CD4-positive, alpha-beta T cell treated with Interleukin-17A for 4 hours (primary cell): ENCODE measurements at regions not wholly inside any gene's neighbourhood (a gene's known extent, or its start where the extent isn't known, plus 50 kb on each side); places are given as distances from the start of the nearest gene placed in this dataset.
"Not testable (repeated sequence)": the region's sequence is repeated elsewhere in the genome, so short reads cannot be mapped to it uniquely, and the experiment has no call there.

ENCODE experiments used
- DNase-seq: peaks from one replicate; pipeline ENCODE4 v3.0.0-alpha.2; 2020; ENCODE audit warnings: mixed read lengths

GRCh38 chr14:106487600-106487999, 961.2 kb downstream of the TMEM121 start:
- no peak for DNase-seq

- DNase-seq: no peak
These were observed 961.9 kb downstream of the TMEM121 start for GRCh38 chr14:106488291-106488690.

- no peak for DNase-seq
These were observed 962.9 kb downstream of the TMEM121 start for GRCh38 chr14:106489112-106489881.

- no peak for DNase-seq
These were observed 964.1 kb downstream of the TMEM121 start for GRCh38 chr14:106490442-106490841.

GRCh38 chr14:106491851-106492250, 965.5 kb downstream of the TMEM121 start:
- peak; percentile 18 for DNase-seq

- DNase-seq: no peak
These were observed 967.8 kb downstream of the TMEM121 start for GRCh38 chr14:106493962-106494823.

GRCh38 chr14:106500571-106500970, 974.2 kb downstream of the TMEM121 start:
- no peak for DNase-seq

- no peak for DNase-seq
These were observed 975.5 kb downstream of the TMEM121 start for GRCh38 chr14:106501898-106502297.

- DNase-seq: no peak
These were observed 979.0 kb downstream of the TMEM121 start for GRCh38 chr14:106505366-106505765.

GRCh38 chr14:106506881-106507305, 980.5 kb downstream of the TMEM121 start:
- peak; percentile 67 for DNase-seq

- DNase-seq: peak; percentile 50
These were observed 981.0 kb downstream of the TMEM121 start for GRCh38 chr14:106507354-106507753.

GRCh38 chr14:106508216-106508615, 981.8 kb downstream of the TMEM121 start:
- peak; percentile 14 for DNase-seq

GRCh38 chr14:106509176-106509575, 982.8 kb downstream of the TMEM121 start:
- no peak for DNase-seq

GRCh38 chr14:106509807-106510206, 983.4 kb downstream of the TMEM121 start:
- DNase-seq: no peak

- peak; percentile 70 for DNase-seq
These were observed 984.8 kb downstream of the TMEM121 start for GRCh38 chr14:106511006-106511799.

GRCh38 chr14:106511800-106512198, 985.4 kb downstream of the TMEM121 start:
- DNase-seq: no peak

- no peak for DNase-seq
These were observed 986.9 kb downstream of the TMEM121 start for GRCh38 chr14:106513302-106513701.

GRCh38 chr14:106518054-106518943, 991.9 kb downstream of the TMEM121 start:
- DNase-seq: peak; percentile 91

- DNase-seq: not testable (repeated sequence)
These were observed 995.7 kb downstream of the TMEM121 start for GRCh38 chr14:106522118-106522517.

- DNase-seq: no peak
These were observed 996.6 kb downstream of the TMEM121 start for GRCh38 chr14:106522990-106523389.

GRCh38 chr14:106528717-106529116, 1002.3 kb downstream of the TMEM121 start:
- no peak for DNase-seq

- DNase-seq: no peak
These were observed 1003.6 kb downstream of the TMEM121 start for GRCh38 chr14:106530031-106530422.
